Ovary (tissue), 3 donors: ENCODE measurements at regions not wholly inside any gene's neighbourhood (a gene's known extent, or its start where the extent isn't known, plus 50 kb on each side); places are given as distances from the start of the nearest gene placed in this dataset.

Source experiments
- CTCF ChIP-seq, 3 donors: fragments of 450-650 bp in 2 of 3; fragments of 200-600 bp in 1 of 3; IDR thresholded peaks; one replicate each; pipeline versions ENCODE4 v1.5.1 to v1.8.0; 2016 to 2022; ENCODE audit warnings: antibody characterized with exemption in 3 of 3, mild to moderate bottlenecking in 1 of 3
- POLR2A ChIP-seq: fragments of 450-650 bp; IDR thresholded peaks from one replicate; pipeline ENCODE4 v1.6.1; 2017; ENCODE audit warnings: antibody characterized with exemption, mild to moderate bottlenecking, moderate library complexity
- donor health status: DM: no; HTN: no; CAD: no.

GRCh38 chr6:21868226-21868625 lies 274.7 kb downstream of the SOX4 start:
- TF ChIP-seq CTCF (IDR thresholded peaks at IDR 0.05) (no peak), POLR2A (no peak)
